ENCODE measurements at regions not wholly inside any gene's neighbourhood (a gene's known extent, or its start where the extent isn't known, plus 50 kb on each side); places are given as distances from the start of the nearest gene placed in this dataset.

DNA sequence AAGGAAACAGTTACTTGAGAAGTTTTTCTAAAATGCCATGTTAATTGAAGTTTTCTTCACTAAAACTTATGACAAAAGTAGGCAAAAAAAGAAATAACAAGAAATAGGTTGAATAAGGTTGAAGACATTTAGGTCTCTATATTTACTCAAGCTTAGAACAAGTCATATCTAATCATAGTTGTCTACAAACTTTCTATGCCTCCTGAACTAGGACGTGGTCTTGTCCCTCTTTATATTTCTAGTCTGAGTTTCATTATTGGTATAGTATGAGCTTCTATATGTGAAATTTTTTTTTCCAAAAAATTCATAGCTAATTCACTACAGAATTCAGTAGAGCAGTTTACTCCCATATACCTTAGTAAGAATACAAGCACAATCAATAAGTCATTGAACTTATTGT, 836.4 kb downstream of the SLITRK6 start:
- TF ChIP-seq, protein P1, sequence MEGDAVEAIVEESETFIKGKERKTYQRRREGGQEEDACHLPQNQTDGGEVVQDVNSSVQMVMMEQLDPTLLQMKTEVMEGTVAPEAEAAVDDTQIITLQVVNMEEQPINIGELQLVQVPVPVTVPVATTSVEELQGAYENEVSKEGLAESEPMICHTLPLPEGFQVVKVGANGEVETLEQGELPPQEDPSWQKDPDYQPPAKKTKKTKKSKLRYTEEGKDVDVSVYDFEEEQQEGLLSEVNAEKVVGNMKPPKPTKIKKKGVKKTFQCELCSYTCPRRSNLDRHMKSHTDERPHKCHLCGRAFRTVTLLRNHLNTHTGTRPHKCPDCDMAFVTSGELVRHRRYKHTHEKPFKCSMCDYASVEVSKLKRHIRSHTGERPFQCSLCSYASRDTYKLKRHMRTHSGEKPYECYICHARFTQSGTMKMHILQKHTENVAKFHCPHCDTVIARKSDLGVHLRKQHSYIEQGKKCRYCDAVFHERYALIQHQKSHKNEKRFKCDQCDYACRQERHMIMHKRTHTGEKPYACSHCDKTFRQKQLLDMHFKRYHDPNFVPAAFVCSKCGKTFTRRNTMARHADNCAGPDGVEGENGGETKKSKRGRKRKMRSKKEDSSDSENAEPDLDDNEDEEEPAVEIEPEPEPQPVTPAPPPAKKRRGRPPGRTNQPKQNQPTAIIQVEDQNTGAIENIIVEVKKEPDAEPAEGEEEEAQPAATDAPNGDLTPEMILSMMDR (conservative IDR thresholded peaks at IDR 0.05; ENCODE audit: low read length) = no peak
- TF ChIP-seq EZH2phosphoT487 (IDR thresholded peaks at IDR 0.05; ENCODE audit: borderline replicate concordance, low read depth, low read length) = no peak
